GM20431 (cell line): ENCODE measurements at regions not wholly inside any gene's neighbourhood (a gene's known extent, or its start where the extent isn't known, plus 50 kb on each side); places are given as distances from the start of the nearest gene placed in this dataset.
"Not testable (repeated sequence)": the region's sequence is repeated elsewhere in the genome, so short reads cannot be mapped to it uniquely, and the experiment has no call there.

ENCODE experiments used
- in situ Hi-C: fragments of 300-500 bp; cut with MseI, MboI; formaldehyde crosslinking; loops from one replicate; pipeline ENCODE4 v1.15.0; 2020; ENCODE audit warnings: low sequenced_read_pairs; ENCODE audit not compliant: unreplicated experiment

- in situ Hi-C loops = no loop called here
Measured at GRCh38 chr21:27382404-27382803, 415.5 kb upstream of the ADAMTS5 start.

GRCh38 chr21:27380303-27380702, 413.4 kb upstream of the ADAMTS5 start:
- in situ Hi-C loops = no loop called here

- in situ Hi-C loops = no loop called here
Measured at GRCh38 chr21:27379354-27379753, 412.5 kb upstream of the ADAMTS5 start.

DNA sequence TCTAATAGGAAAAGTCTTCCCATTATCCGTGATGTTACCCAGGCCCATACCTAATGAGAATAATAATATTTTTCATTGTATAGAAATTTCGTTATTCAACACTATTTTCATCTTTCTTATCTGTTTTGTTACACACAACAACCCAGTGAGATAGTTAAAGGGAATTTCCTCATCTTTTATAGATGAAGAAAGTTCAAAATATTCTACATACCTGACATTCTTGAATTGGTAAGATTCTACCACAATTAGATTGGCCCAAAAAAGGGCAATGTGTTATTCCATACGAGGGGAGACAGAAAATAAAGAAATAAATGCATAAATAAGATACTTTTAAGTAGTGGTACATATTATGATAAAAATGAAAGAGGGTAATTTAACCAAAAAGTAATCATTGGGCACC, 405.5 kb upstream of the ADAMTS5 start:
- in situ Hi-C loops = no loop called here

- in situ Hi-C loops = no loop called here
Measured at GRCh38 chr21:27371975-27372331, 405.1 kb upstream of the ADAMTS5 start.

DNA sequence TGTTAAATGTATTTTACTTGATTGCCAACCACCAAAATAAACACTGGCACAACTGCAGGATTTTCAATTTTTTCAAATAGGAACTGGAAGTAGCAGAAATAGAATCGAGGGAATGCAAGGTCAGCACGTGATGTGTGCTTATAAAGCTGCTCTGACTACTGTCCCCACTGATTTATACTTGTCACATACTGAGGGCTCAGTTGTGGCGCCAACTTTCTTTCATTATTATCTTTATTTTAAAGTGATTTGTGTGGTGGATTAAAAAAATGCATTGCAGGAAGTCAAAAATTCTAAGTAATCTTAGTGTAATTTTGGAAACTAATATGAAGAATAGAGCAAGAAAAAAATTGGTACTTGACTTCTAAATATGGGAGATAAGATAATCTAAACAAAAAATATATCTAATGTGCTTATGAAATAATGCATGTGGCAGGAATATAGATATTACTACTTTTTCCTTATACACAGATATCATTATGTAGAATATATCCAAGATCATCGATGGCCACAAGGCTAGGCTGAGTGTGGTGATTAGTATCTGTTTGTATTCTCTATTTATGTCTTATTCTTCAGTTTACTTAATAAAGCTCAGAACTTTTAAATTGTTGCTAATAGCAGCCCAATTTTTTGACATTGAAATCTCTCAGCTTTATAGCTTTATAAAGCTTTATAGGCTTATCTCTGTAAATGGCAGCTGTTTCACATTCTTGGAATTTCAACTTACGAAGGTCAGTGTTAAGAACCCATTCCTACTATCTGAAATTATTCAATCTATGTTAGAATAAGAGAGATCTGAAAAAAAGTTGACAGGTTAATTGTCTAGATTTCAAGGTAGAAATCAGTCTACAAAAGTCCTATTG, 404.5 kb upstream of the ADAMTS5 start:
- in situ Hi-C loops = no loop called here

DNA sequence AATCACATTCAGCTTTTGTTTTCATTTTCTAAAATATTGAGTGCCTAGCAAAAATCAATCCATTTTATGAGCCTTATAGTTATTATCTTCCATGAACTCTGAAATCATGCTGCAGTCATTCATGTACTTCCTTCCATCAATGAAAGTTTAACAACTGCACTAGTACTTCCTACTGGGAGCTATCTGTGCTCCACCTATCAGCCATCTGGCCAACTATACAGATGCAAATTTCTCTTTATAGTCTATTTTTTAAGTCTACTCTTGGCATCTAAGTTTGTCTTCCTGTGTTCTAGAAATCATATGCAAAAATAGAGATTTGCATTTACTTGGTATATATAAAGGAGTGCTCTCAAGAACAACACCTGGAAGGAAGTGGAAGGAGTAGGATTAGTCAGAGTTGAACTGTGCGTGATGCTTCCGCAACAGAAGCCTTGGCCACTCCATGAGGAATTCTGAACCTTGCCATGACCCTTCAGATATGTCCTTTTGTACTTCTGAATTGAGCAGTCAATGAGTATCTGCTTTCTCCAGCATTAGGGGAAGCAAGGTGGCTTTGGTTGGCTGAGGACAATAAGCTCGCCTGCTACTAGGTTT, 403.2 kb upstream of the ADAMTS5 start:
- in situ Hi-C loops = no loop called here

- in situ Hi-C loops = no loop called here
Measured at GRCh38 chr21:27369234-27369633, 402.3 kb upstream of the ADAMTS5 start.

GRCh38 chr21:27366646-27367235, 399.9 kb upstream of the ADAMTS5 start:
- in situ Hi-C loops = no loop called here

GRCh38 chr21:27366036-27366435, 399.1 kb upstream of the ADAMTS5 start:
- in situ Hi-C loops = no loop called here

- in situ Hi-C loops = no loop called here
Measured at GRCh38 chr21:27365394-27365793, 398.5 kb upstream of the ADAMTS5 start.

GRCh38 chr21:27363719-27364477, 397.0 kb upstream of the ADAMTS5 start:
- in situ Hi-C loops = no loop called here

DNA sequence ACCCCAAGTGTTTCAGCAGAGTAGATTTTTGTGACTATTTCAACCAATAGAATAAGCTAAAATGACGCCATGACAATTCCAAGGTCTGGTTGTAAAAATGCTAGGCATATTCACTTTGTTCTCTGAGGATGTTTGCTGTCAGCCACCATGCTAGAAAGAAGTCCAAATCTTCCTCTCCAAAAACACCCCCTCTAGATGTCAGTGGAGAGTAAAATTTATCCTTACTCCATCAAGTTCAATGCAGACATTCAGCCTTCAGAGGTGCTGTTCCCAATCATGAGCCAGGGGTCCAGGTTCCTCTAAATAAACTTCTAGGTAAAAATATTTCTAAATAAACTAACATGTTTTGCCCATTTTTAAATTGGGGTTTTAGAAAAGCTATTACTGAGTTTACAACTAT, 395.4 kb upstream of the ADAMTS5 start:
- in situ Hi-C loops = no loop called here

DNA sequence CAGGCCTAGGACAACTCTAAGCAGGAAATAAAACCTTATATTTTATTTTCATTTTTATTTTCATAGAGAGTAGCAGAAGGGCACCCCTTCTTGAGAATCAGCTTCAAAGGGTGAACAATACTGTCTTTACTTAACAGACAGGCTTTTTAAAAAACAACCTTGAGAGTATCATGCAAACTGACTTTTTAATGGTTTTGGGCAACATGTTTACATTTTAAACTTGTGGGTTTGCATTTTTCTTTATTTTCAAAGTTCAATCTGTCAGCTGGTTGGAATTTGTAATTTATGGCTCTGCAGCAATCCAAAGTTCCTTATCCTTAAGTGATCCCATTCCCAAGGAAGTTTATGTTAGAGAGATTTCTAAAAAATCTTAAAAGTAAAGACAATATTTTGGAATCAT, 392.3 kb upstream of the ADAMTS5 start:
- in situ Hi-C loops = no loop called here

- in situ Hi-C loops = no loop called here
Measured at GRCh38 chr21:27352885-27353284, 386.0 kb upstream of the ADAMTS5 start.

- in situ Hi-C loops = no loop called here
Measured at GRCh38 chr21:27346041-27346448, 379.2 kb upstream of the ADAMTS5 start.

GRCh38 chr21:27339902-27340301, 373.0 kb upstream of the ADAMTS5 start:
- in situ Hi-C loops = no loop called here

DNA sequence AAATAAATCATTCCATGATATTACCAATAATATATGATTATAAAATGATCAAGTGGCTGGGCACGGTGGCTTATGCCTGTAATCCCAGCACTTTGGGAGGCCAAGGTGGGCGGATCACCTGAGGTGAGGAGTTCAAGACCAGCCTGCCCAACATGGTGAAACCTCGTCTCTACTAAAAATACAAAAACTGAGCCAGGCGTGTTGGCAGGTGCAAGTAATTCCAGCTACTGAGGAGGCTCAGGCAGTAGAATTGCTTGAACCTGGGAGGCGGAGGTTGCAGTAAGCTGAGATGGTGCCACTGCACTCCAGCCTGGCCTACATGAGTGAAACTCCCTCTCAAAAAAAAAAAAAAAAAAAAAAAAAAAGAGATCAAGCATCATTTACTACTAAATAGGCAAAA, 371.1 kb upstream of the ADAMTS5 start:
- in situ Hi-C loops = not testable (repeated sequence)

GRCh38 chr21:27333096-27333495, 366.2 kb upstream of the ADAMTS5 start:
- in situ Hi-C loops = no loop called here

DNA sequence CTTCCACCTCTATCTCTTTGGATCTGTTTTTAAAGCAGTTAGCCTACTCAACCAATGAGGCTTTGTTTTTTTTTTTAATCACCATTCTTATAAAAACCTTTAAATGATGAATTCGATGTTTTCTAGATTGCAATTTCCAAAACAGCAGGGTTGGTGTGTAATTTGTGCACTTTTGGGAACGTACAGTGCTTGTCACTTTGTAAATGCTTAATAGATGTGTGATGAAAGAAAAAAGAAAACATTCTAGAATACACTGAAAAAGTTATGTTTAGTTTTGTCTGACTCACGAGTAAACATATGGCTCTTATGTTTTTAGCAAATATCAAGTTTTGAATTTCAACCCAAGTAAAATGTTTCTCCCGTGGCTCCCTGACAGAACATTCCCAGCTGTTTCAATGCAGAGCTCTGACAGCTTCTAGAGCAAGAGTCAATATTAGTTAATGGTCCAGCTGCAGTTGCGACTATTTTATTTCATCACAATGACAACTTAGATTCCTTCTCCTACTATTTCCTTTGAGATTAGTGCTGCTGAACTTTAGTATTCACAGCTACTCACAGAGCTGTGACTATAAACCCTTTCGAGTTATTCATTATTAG, 362.5 kb upstream of the ADAMTS5 start:
- in situ Hi-C loops = no loop called here
